ENCODE measurements at regions not wholly inside any gene's neighbourhood (a gene's known extent, or its start where the extent isn't known, plus 50 kb on each side); places are given as distances from the start of the nearest gene placed in this dataset.

DNA sequence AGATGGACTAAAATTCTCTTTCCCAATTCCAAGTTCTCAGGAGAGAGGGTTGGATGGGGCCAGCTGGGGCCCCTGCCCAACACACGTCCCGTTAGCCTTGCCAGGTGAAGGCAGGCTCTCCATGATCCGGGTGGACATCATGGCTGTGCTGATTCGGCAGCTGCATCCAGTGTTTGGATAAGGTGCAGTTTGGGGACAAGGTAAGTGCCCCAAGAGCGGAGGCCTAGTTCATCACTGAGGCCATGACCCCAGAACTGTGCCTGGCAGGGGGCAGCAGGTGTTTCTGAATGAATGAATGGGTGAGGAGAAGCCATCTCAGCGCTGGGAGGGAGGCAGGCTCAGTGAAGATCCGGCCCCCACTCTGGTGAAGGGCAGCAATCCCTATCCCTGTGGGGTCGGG is 520.4 kb downstream of the TBC1D22A start:
- H3K27ac ChIP-seq: no peak overlapping the region
- TF ChIP-seq ZFX (IDR thresholded peaks at IDR 0.05; ENCODE audit: borderline replicate concordance): no peak
- TF ChIP-seq CTCF (IDR thresholded peaks at IDR 0.05): no peak

GRCh38 chr22:47282366-47282765 is 519.9 kb downstream of the TBC1D22A start:
- TF ChIP-seq CTCF (IDR thresholded peaks at IDR 0.05) (no peak), ZFX (IDR thresholded peaks at IDR 0.05; ENCODE audit: borderline replicate concordance) (no peak)
- H3K27ac ChIP-seq: no peak overlapping the region

DNA sequence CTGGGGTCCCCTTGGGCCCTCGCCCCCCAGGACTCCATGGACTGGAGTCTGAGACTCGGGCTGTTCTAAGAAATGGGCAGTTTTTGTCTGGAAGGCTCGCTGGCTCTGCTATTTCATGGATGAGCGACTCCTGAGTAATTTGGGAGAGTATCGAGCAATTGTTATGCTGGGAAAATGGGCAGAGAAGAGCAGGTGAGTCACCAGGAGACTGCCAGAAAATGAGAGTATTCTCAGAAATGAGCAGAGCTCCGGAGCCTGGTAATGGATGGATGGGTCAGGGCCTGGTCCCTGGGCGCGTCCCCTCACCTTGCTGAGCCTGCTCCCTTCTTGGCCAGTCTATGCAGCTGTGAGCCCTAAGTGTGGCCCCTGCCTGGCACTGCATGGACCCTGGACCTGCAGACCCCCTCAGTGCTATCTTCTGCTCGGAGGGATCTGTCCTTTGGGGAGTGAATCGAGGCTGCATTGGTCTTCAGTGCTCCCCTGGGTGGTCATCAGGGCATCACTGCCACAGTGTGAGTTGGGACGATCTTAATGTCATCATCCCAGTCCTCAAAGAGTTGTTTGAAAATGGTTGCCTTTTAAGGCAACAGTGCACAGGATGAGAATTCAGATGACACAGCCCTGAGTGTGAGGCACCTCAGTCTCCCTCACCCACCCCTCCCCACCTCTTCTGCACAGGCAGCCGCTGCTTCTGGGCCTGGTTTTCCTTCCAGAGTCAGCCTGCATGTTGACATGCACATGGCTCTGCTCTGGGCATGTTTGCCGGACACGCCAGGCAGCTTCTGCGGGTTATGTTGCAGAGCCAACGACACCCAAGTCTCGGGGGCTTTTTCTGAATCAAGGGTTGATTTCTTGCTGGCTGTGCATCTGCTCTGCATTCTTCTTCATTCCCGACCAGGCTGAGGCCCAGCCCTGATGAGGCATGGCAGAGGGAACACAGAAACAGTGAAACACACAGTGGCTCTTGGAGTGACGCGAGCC is 519.0 kb downstream of the TBC1D22A start:
- no peak overlapping the region for H3K27ac ChIP-seq
- TF ChIP-seq CTCF (IDR thresholded peaks at IDR 0.05) (no peak), ZFX (IDR thresholded peaks at IDR 0.05; ENCODE audit: borderline replicate concordance) (no peak)

DNA sequence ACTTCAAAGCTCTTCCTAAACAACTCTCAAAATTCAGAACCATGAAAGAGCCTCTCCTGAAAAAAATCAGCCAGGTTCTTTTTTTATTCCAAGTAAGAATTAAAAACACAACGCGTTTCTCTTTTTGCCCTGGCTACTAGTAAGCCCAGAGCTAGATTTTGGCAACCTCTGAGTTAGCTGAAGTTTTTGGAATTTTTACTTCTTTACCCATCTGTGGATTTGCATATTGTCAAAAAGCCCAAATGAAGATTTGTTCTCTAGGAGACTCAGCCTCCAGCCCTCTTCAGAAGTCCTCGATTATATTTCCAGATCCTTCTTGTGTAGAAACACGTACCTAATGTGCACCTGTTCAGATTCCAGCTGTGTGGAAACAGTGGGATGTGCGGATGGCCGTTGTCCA is 517.9 kb downstream of the TBC1D22A start:
- TF ChIP-seq CTCF (IDR thresholded peaks at IDR 0.05): no peak
- no peak for TF ChIP-seq ZFX (IDR thresholded peaks at IDR 0.05; ENCODE audit: borderline replicate concordance)
- H3K27ac ChIP-seq: no peak overlapping the region

GRCh38 chr22:47279746-47280145 is 517.3 kb downstream of the TBC1D22A start:
- TF ChIP-seq ZFX (IDR thresholded peaks at IDR 0.05; ENCODE audit: borderline replicate concordance) (no peak), CTCF (IDR thresholded peaks at IDR 0.05) (no peak)
- no peak overlapping the region for H3K27ac ChIP-seq

DNA sequence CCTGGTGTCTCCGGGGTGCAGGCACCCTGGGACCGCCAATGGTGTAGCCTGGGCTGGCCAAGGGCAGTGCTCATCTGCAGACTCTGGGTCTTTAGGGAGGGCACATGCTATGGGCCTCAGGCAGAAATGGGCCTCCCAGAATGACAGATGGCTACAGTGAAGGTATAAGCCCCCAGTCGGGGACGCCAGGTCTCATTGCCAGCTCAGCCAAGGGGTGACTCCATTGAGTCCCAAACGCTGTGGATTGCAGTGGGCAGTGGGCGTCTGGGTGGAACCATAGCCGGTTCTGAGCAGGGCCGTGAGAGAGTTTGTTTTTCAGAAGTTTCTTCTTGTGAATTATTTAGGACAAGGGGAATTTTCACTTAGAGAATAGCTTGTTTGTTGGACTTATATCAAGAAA is 516.9 kb downstream of the TBC1D22A start:
- TF ChIP-seq CTCF (IDR thresholded peaks at IDR 0.05) (no peak), ZFX (IDR thresholded peaks at IDR 0.05; ENCODE audit: borderline replicate concordance) (no peak)
- no peak overlapping the region for H3K27ac ChIP-seq

DNA sequence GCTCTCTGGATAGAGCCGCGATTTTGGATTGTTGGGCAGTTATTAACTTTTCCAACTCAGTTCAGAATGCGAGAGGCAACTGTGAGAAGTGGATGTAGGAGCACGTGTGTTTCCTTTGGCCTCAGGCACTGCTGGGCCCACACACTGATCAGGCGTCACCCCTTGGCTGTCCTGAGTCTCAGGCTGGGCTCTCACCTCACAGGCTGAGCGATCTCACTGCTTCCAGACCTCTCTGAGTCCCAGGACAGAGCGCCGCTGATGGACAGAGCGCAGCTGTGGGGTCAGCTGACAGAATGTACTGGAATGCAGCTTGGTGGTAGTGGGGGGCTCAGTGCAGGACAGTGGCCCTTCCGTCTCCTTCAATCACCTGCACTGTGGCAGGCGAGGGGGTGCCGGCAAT is 516.2 kb downstream of the TBC1D22A start:
- no peak for TF ChIP-seq ZFX (IDR thresholded peaks at IDR 0.05; ENCODE audit: borderline replicate concordance)
- no peak for TF ChIP-seq CTCF (IDR thresholded peaks at IDR 0.05)

More for the DNA sequence above, 516.2 kb downstream of the TBC1D22A start:
- no peak overlapping the region for H3K27ac ChIP-seq
